DND-41 (cell line): ENCODE measurements at regions not wholly inside any gene's neighbourhood (a gene's known extent, or its start where the extent isn't known, plus 50 kb on each side); places are given as distances from the start of the nearest gene placed in this dataset.

Source experiments
- CTCF ChIP-seq: IDR thresholded peaks from 2 replicates; pipeline ENCODE4 v1.5.1; 2012; ENCODE audit warnings: borderline replicate concordance, low read length, moderate library complexity, mild to moderate bottlenecking; ENCODE audit not compliant: poor library complexity, severe bottlenecking; ENCODE audit errors: extremely low read depth
- EZH2 ChIP-seq: IDR thresholded peaks from 3 replicates; pipeline ENCODE4 v1.6.1; 2012; ENCODE audit warnings: borderline replicate concordance, low read depth, mild to moderate bottlenecking, moderate library complexity, low read length, inconsistent platforms; ENCODE audit not compliant: severe bottlenecking

DNA sequence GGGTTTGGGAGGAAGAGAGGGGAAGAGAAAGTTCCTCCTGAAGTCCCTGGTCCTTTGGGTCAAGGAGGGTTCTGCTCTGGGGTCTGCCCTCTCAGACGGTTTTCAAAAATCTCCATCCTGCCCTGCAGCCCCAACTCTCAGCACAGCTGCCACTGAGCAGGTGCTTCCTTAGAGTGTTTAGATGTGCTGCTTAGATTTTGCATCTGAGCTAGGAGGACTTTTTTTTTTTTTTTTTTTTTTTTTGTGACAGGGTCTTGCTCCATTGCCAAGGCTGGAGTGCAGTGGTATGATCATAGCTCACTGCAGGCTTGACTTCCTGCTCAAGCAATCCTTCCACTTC, 324.9 kb upstream of the POU3F1 start:
- TF ChIP-seq CTCF (no peak), EZH2 (no peak)
